GM12875 (cell line): ENCODE measurements at regions not wholly inside any gene's neighbourhood (a gene's known extent, or its start where the extent isn't known, plus 50 kb on each side); places are given as distances from the start of the nearest gene placed in this dataset.

Source experiments
- H3K4me3 ChIP-seq: one replicate; pipeline ENCODE4 v1.5.1; 2011; ENCODE audit warnings: low read depth, low read length, control low read depth
- TF ChIP-seq, protein P1 (sequence below): IDR thresholded peaks from 2 replicates; pipeline ENCODE4 v1.5.1; 2011; ENCODE audit warnings: low read depth, mild to moderate bottlenecking, control low read depth, inconsistent platforms, low read length, moderate library complexity, borderline replicate concordance; ENCODE audit not compliant: insufficient read depth

DNA sequence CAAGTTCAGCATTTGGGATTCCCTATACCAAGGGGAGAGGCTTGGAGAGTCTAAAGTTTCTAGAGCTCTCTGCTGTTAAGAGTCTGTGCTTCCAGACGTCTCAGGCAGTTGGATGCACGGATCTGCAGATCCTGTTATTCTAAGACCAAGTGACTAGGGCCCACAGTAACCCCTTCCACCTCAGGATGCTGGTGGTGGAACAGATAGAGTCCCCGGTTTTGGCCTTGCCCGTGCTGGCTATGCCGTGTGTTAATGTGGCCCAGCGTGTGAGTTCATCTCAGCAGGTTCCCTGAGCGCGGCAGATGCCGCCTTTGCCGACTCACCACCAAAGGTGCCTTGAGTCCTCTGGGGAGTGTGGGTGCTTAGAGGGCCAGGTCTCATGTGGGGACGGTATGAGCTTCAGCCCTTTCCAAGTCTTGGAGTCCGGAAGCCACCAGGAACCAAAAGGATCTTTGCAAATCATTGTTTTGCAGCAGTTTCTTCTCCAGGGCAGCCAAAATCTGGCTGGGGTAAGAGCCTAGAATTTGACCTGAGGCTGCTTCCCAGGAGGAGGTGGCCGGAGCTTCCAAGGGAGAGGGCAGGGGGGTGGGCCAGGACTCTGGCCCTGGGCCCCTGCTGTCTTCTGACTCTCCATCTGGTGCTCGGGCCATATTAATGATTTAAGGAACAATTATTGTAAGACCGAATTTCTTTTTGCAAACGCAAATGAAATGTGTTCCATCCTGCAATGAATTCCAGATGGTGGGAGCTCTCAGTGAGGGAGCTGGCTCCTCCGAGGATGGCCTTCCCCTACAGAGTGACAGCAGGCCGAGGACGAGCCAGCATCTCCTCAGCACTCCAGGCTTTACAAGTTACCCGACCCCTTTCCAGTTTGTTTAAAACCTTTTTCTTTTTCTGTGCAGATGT, 205.7 kb downstream of the FOXD2 start:
- H3K4me3 ChIP-seq = no peak overlapping the region
- TF ChIP-seq, protein P1, sequence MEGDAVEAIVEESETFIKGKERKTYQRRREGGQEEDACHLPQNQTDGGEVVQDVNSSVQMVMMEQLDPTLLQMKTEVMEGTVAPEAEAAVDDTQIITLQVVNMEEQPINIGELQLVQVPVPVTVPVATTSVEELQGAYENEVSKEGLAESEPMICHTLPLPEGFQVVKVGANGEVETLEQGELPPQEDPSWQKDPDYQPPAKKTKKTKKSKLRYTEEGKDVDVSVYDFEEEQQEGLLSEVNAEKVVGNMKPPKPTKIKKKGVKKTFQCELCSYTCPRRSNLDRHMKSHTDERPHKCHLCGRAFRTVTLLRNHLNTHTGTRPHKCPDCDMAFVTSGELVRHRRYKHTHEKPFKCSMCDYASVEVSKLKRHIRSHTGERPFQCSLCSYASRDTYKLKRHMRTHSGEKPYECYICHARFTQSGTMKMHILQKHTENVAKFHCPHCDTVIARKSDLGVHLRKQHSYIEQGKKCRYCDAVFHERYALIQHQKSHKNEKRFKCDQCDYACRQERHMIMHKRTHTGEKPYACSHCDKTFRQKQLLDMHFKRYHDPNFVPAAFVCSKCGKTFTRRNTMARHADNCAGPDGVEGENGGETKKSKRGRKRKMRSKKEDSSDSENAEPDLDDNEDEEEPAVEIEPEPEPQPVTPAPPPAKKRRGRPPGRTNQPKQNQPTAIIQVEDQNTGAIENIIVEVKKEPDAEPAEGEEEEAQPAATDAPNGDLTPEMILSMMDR = no peak

DNA sequence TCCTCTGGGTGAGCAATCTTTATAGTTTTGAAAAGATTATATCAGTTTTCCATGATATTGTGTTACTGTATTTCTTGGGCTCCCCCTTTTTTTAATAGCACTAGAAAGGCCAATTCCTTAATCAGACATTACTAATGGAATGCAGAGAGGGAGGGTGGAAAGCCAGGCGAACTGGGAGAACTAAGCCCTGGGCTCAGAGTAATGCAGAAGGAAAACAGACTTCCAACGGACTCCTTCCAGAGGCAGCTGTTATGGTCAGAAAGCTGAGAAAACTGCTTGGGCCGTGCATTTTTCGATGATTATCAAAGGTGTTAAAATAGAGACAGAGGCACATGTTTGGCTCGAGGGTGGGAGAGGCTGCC, 206.3 kb downstream of the FOXD2 start:
- TF ChIP-seq, protein P1 = no peak
- H3K4me3 ChIP-seq = no peak overlapping the region

DNA sequence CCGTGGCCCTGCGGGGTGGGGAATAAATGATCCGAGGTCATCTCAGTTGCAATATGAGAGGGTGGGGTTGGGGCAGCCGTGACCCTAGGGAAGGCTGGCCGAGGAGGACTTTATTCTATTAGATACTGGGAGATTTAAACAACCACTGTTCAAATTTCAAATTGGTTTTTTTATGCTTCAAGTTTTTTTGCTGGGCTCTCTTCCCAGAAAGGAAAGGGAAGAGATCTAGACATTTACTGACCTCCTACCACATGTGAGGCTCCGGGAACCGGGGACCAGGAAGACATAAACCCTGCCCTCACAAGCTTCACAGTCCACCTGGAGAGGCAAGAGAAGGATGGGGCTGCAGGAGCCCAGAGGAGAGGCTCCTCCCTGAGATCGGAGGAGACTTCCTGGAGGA, 207.3 kb downstream of the FOXD2 start:
- H3K4me3 ChIP-seq = no peak overlapping the region
- TF ChIP-seq, protein P1 = no peak

DNA sequence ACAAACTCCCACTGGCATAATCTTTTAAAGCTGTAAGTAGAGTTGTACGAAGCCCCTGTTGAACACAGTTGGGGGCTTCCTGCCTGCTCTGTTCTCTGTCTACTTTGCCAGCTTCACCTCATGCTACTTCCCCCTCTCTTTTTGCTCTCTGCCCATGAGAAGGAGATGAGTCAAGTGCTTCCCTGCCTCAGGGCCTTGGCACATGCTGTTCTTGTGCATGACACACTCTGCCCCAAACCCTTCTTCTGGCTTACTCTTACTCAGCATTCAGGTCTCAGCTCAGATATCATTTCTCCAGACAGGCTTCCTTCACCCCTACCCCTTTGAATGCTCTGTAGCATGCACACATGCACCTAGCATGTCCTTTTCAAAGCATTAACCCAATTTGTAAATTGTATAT, 208.8 kb downstream of the FOXD2 start:
- TF ChIP-seq, protein P1 = no peak
- no peak overlapping the region for H3K4me3 ChIP-seq

DNA sequence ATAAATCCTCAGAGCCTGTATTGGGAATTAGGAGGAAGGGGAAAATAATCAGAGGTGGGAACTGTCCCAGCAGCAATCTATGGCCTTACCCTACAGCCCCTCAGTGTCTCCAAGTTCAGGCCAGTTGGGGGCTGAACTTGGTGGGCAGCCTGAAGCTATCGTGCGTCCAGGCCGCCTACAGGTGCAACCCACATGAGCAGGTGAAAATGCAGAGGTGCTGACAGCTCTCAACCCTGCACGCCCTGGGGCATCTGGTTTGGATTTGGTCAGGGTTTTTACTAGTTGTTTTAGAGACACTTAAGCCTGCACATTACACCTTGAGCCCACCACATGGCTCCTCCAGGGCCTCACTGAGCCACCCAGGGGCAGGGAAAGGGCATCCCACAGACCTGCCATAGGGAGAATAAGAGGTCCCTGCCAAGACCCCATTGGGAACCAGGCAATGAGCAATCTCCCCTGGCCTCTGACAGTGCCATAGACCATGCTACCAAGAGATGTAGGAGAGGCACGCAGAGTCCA, 209.5 kb downstream of the FOXD2 start:
- TF ChIP-seq, protein P1 = no peak
- H3K4me3 ChIP-seq = no peak overlapping the region

DNA sequence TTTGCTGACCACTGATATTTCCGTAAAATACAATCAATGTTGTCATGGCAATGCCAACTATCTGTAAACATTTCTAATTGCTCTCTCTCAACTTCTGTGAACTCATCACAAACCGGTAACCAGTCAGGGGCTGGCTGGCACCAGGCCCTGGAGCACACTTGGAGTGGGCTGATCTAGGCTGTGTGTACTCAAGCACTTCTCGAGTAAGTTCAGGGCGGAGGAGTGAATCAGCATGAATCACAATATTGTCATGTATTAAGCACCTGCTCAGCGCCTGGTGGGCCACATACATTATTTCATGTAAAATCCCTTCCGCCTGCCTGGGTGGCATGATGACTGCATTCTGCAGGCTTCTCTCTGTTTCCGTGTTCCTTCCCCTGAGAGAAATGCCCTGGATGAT, 212.4 kb downstream of the FOXD2 start:
- H3K4me3 ChIP-seq = no peak overlapping the region
- TF ChIP-seq, protein P1 = no peak

DNA sequence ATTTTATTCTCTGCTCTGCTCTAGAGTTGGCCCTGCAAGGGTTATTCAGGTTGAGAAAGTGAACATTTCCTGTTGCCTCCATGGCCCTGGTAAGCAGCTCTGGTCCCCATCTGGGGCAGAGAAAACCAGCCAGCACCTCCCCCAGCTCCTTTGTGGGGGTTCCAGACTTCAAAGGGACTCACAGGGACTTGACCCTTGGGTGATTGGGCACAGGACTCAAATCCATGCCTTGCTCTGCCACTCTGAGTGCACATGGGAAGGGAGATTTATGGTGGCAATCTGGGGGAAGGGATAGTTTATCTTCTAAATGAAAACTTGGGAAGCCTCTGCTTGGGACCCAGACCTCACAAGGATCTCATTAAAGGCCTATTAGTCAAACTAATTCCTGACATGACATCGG, 212.8 kb downstream of the FOXD2 start:
- TF ChIP-seq, protein P1 = no peak
- H3K4me3 ChIP-seq = no peak overlapping the region
